ENCODE measurements at regions not wholly inside any gene's neighbourhood (a gene's known extent, or its start where the extent isn't known, plus 50 kb on each side); places are given as distances from the start of the nearest gene placed in this dataset.

DNA sequence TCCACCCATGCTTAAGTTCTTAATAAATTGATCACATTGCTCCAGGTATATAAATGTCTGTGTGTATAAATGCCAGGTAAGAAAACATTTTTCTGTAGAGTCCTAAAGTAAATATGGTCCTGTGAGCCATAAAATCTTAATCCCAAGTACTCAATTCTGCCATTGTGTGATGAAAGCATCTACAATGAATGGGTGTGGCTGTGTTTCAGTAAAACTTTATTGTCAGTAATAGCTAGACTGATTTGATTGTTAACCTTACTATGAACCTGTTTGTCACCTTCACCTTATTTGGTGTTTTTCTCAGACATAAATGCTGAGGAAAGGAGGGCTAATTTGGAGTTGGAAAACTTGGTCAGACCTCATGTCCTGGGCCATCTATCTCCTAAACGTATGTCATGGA lies 683.5 kb upstream of the GRM7 start:
- TF ChIP-seq, protein P1, sequence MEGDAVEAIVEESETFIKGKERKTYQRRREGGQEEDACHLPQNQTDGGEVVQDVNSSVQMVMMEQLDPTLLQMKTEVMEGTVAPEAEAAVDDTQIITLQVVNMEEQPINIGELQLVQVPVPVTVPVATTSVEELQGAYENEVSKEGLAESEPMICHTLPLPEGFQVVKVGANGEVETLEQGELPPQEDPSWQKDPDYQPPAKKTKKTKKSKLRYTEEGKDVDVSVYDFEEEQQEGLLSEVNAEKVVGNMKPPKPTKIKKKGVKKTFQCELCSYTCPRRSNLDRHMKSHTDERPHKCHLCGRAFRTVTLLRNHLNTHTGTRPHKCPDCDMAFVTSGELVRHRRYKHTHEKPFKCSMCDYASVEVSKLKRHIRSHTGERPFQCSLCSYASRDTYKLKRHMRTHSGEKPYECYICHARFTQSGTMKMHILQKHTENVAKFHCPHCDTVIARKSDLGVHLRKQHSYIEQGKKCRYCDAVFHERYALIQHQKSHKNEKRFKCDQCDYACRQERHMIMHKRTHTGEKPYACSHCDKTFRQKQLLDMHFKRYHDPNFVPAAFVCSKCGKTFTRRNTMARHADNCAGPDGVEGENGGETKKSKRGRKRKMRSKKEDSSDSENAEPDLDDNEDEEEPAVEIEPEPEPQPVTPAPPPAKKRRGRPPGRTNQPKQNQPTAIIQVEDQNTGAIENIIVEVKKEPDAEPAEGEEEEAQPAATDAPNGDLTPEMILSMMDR (IDR thresholded peaks at IDR 0.05): no peak
- TF ChIP-seq POLR2A (IDR thresholded peaks at IDR 0.05): no peak
